ENCODE measurements at regions not wholly inside any gene's neighbourhood (a gene's known extent, or its start where the extent isn't known, plus 50 kb on each side); places are given as distances from the start of the nearest gene placed in this dataset.

GRCh38 chr3:159824333-159824732 lies 164.3 kb upstream of the IL12A start:
- no peak for ATAC-seq
- no peak overlapping the region for H3K4me3 Mint-ChIP-seq
- H3K4me3 ChIP-seq (ENCODE audit: low read length), result no peak overlapping the region
- peaks cover 0 to 2% (median 0%) of the 10 kb centered on the region in 7 donors for H3K4me1 Mint-ChIP-seq
- no peak for DNase-seq
- no peaks in the 10 kb centered on the region for H3K36me3 Mint-ChIP-seq
- H3K9me3 ChIP-seq (ENCODE audit: control insufficient read depth in 2 of 3, low read length in 3 of 3), result no peaks in the 10 kb centered on the region
- H3K9me3 Mint-ChIP-seq, result no peaks in the 10 kb centered on the region
- ChIA-PET POLR2A (no interaction called here), CTCF (no interaction called here)
- H3K27ac ChIP-seq (ENCODE audit: low read depth, low read length), result no peak overlapping the region
- intact Hi-C loops (cut with micrococcal nuclease), result no loop called here
- H3K36me3 ChIP-seq (ENCODE audit: control insufficient read depth in 2 of 3, insufficient read depth in 3 of 3, low read length in 3 of 3), result no peaks in the 10 kb centered on the region
- H3K27me3 ChIP-seq (ENCODE audit: control insufficient read depth in 2 of 2, insufficient read depth in 2 of 2, low read length in 2 of 2), result no peaks in the 10 kb centered on the region
- H3K27ac Mint-ChIP-seq, result no peak overlapping the region
- H3K27me3 Mint-ChIP-seq, result peaks cover 0 to 29% (median 7%) of the 10 kb centered on the region in 5 donors
- H3K4me1 ChIP-seq (ENCODE audit: control insufficient read depth in 2 of 2, insufficient read depth in 2 of 2, low read length in 2 of 2), result peaks cover 0 to 3% of the 10 kb centered on the region in 2 donors

GRCh38 chr3:159825216-159825854 lies 163.3 kb upstream of the IL12A start:
- POLR2A ChIA-PET, result interaction anchor here (0.7 kb wide), 1 partner anchor 77 kb away, joined by 4 read pairs; no protein-coding TSS in a partner anchor
- Histone ChIP-seq H3K4me3 (ENCODE audit: low read length) (no peak overlapping the region), H3K27ac (ENCODE audit: low read depth, low read length) (no peak overlapping the region), H3K36me3 (ENCODE audit: control insufficient read depth in 2 of 3, insufficient read depth in 3 of 3, low read length in 3 of 3) (no peaks in the 10 kb centered on the region), H3K4me1 (ENCODE audit: control insufficient read depth in 2 of 2, insufficient read depth in 2 of 2, low read length in 2 of 2) (peaks cover 0 to 3% of the 10 kb centered on the region in 2 donors), H3K9me3 (ENCODE audit: control insufficient read depth in 2 of 3, low read length in 3 of 3) (no peaks in the 10 kb centered on the region), H3K27me3 (ENCODE audit: control insufficient read depth in 2 of 2, insufficient read depth in 2 of 2, low read length in 2 of 2) (no peaks in the 10 kb centered on the region)
- no peak overlapping the region for H3K4me3 Mint-ChIP-seq
- intact Hi-C loops (cut with micrococcal nuclease), result loop anchor here in 1 of 2 donors (5.0 kb wide), 1 partner anchor 662 kb away; no protein-coding TSS in a partner anchor
- H3K36me3 Mint-ChIP-seq, result no peaks in the 10 kb centered on the region
- DNase-seq (no peak), ATAC-seq (no peak)
- H3K4me1 Mint-ChIP-seq, result peaks cover 0 to 2% (median 0%) of the 10 kb centered on the region in 7 donors
- CTCF ChIA-PET, result interaction anchor here (0.7 kb wide), 1 partner anchor 857 kb away, joined by 5 read pairs; no protein-coding TSS in a partner anchor
- no peak overlapping the region for H3K27ac Mint-ChIP-seq
- H3K27me3 Mint-ChIP-seq, result peaks cover 0 to 23% (median 7%) of the 10 kb centered on the region in 5 donors
- H3K9me3 Mint-ChIP-seq, result no peaks in the 10 kb centered on the region

GRCh38 chr3:159828542-159828943 lies 160.1 kb upstream of the IL12A start:
- H3K36me3 Mint-ChIP-seq, result no peaks in the 10 kb centered on the region
- Histone ChIP-seq H3K4me3 (ENCODE audit: low read length) (no peak overlapping the region), H3K4me1 (ENCODE audit: control insufficient read depth in 2 of 2, insufficient read depth in 2 of 2, low read length in 2 of 2) (peaks cover 0 to 3% of the 10 kb centered on the region in 2 donors), H3K27ac (ENCODE audit: low read depth, low read length) (no peak overlapping the region), H3K9me3 (ENCODE audit: control insufficient read depth in 2 of 3, low read length in 3 of 3) (no peaks in the 10 kb centered on the region), H3K36me3 (ENCODE audit: control insufficient read depth in 2 of 3, insufficient read depth in 3 of 3, low read length in 3 of 3) (no peaks in the 10 kb centered on the region), H3K27me3 (ENCODE audit: control insufficient read depth in 2 of 2, insufficient read depth in 2 of 2, low read length in 2 of 2) (no peaks in the 10 kb centered on the region)
- intact Hi-C loops (cut with micrococcal nuclease), result loop anchor here in 1 of 2 donors (2.0 to 5.0 kb wide), 2 partner anchors 178 to 659 kb away; no protein-coding TSS in a partner anchor
- ChIA-PET POLR2A (no interaction called here), CTCF (interaction anchor here (0.9 kb wide), 1 partner anchor 584 kb away, joined by 3 read pairs; no protein-coding TSS in a partner anchor)
- H3K4me3 Mint-ChIP-seq, result no peak overlapping the region
- H3K4me1 Mint-ChIP-seq, result peaks cover 0 to 3% (median 0%) of the 10 kb centered on the region in 7 donors
- ATAC-seq, result peak; percentile 59
- no peaks in the 10 kb centered on the region for H3K9me3 Mint-ChIP-seq
- DNase-seq, result peak in 2 of 9 donors; percentile 7 to 9
- H3K27ac Mint-ChIP-seq, result no peak overlapping the region
- peaks cover 0 to 7% (median 7%) of the 10 kb centered on the region in 5 donors for H3K27me3 Mint-ChIP-seq

- intact Hi-C loops (cut with micrococcal nuclease), result loop anchor here in 1 of 2 donors (2.0 to 5.0 kb wide), 2 partner anchors 178 to 658 kb away; no protein-coding TSS in a partner anchor
- CTCF ChIA-PET, result interaction anchor here (0.9 kb wide), 1 partner anchor 584 kb away, joined by 3 read pairs; no protein-coding TSS in a partner anchor
- DNase-seq (no peak), ATAC-seq (no peak)
- Histone ChIP-seq H3K4me1 (ENCODE audit: control insufficient read depth in 2 of 2, insufficient read depth in 2 of 2, low read length in 2 of 2) (peaks cover 0 to 3% of the 10 kb centered on the region in 2 donors), H3K27me3 (ENCODE audit: control insufficient read depth in 2 of 2, insufficient read depth in 2 of 2, low read length in 2 of 2) (no peaks in the 10 kb centered on the region), H3K36me3 (ENCODE audit: control insufficient read depth in 2 of 3, insufficient read depth in 3 of 3, low read length in 3 of 3) (no peaks in the 10 kb centered on the region), H3K27ac (ENCODE audit: low read depth, low read length) (no peak overlapping the region), H3K9me3 (ENCODE audit: control insufficient read depth in 2 of 3, low read length in 3 of 3) (no peaks in the 10 kb centered on the region), H3K4me3 (ENCODE audit: low read length) (no peak overlapping the region)
- H3K4me3 Mint-ChIP-seq, result no peak overlapping the region
- POLR2A ChIA-PET, result no interaction called here
- no peaks in the 10 kb centered on the region for H3K36me3 Mint-ChIP-seq
- no peak overlapping the region for H3K27ac Mint-ChIP-seq
- H3K27me3 Mint-ChIP-seq, result peaks cover 0 to 7% (median 7%) of the 10 kb centered on the region in 5 donors
- no peaks in the 10 kb centered on the region for H3K9me3 Mint-ChIP-seq
- H3K4me1 Mint-ChIP-seq, result peaks cover 0 to 3% (median 0%) of the 10 kb centered on the region in 7 donors
Observed at GRCh38 chr3:159829056-159829455, 159.6 kb upstream of the IL12A start.

- Histone ChIP-seq H3K36me3 (ENCODE audit: control insufficient read depth in 2 of 3, insufficient read depth in 3 of 3, low read length in 3 of 3) (no peaks in the 10 kb centered on the region), H3K4me3 (ENCODE audit: low read length) (no peak overlapping the region), H3K9me3 (ENCODE audit: control insufficient read depth in 2 of 3, low read length in 3 of 3) (no peaks in the 10 kb centered on the region), H3K27me3 (ENCODE audit: control insufficient read depth in 2 of 2, insufficient read depth in 2 of 2, low read length in 2 of 2) (no peaks in the 10 kb centered on the region), H3K4me1 (ENCODE audit: control insufficient read depth in 2 of 2, insufficient read depth in 2 of 2, low read length in 2 of 2) (peaks cover 0 to 3% of the 10 kb centered on the region in 2 donors), H3K27ac (ENCODE audit: low read depth, low read length) (no peak overlapping the region)
- peaks cover 0 to 7% (median 7%) of the 10 kb centered on the region in 5 donors for H3K27me3 Mint-ChIP-seq
- no peaks in the 10 kb centered on the region for H3K36me3 Mint-ChIP-seq
- DNase-seq, result no peak
- ChIA-PET CTCF (no interaction called here), POLR2A (no interaction called here)
- ATAC-seq, result no peak
- no peak overlapping the region for H3K4me3 Mint-ChIP-seq
- H3K4me1 Mint-ChIP-seq, result peaks cover 0 to 3% (median 0%) of the 10 kb centered on the region in 7 donors
- no peaks in the 10 kb centered on the region for H3K9me3 Mint-ChIP-seq
- intact Hi-C loops (cut with micrococcal nuclease), result loop anchor here in 1 of 2 donors (2.0 to 5.0 kb wide), 2 partner anchors 177 to 658 kb away; no protein-coding TSS in a partner anchor
- no peak overlapping the region for H3K27ac Mint-ChIP-seq
Observed at GRCh38 chr3:159829539-159830227, 159.0 kb upstream of the IL12A start.

GRCh38 chr3:159830523-159831154 lies 158.0 kb upstream of the IL12A start:
- Histone ChIP-seq H3K27me3 (ENCODE audit: control insufficient read depth in 2 of 2, insufficient read depth in 2 of 2, low read length in 2 of 2) (no peaks in the 10 kb centered on the region), H3K4me1 (ENCODE audit: control insufficient read depth in 2 of 2, insufficient read depth in 2 of 2, low read length in 2 of 2) (peaks cover 0 to 3% of the 10 kb centered on the region in 2 donors), H3K27ac (ENCODE audit: low read depth, low read length) (no peak overlapping the region), H3K4me3 (ENCODE audit: low read length) (no peak overlapping the region), H3K9me3 (ENCODE audit: control insufficient read depth in 2 of 3, low read length in 3 of 3) (no peaks in the 10 kb centered on the region), H3K36me3 (ENCODE audit: control insufficient read depth in 2 of 3, insufficient read depth in 3 of 3, low read length in 3 of 3) (no peaks in the 10 kb centered on the region)
- Mint-ChIP-seq H3K4me1 (peaks cover 0 to 3% (median 0%) of the 10 kb centered on the region in 7 donors), H3K4me3 (no peak overlapping the region), H3K36me3 (no peaks in the 10 kb centered on the region), H3K27me3 (peaks cover 0 to 7% (median 2%) of the 10 kb centered on the region in 5 donors), H3K27ac (no peak overlapping the region), H3K9me3 (no peaks in the 10 kb centered on the region)
- intact Hi-C loops (cut with micrococcal nuclease), result no loop called here
- ChIA-PET CTCF (no interaction called here), POLR2A (no interaction called here)
- DNase-seq, result no peak
- ATAC-seq, result peak; percentile 37
